ES-I3 (cell line): ENCODE measurements at regions not wholly inside any gene's neighbourhood (a gene's known extent, or its start where the extent isn't known, plus 50 kb on each side); places are given as distances from the start of the nearest gene placed in this dataset.

Experiments
- H3K36me3 ChIP-seq: 2 replicates; pipeline ENCODE4 v1.6.1; 2013; ENCODE audit warnings: mild to moderate bottlenecking, low read length, control low read depth, moderate library complexity; ENCODE audit not compliant: insufficient read depth
- H3K4me1 ChIP-seq: 2 replicates; pipeline ENCODE4 v1.6.1; 2013; ENCODE audit warnings: mild to moderate bottlenecking, control low read depth, low read length; ENCODE audit not compliant: insufficient read depth
- H3K9ac ChIP-seq: 2 replicates; pipeline ENCODE4 v1.6.1; 2013; ENCODE audit warnings: low read depth, mild to moderate bottlenecking, low read length, moderate library complexity
- H3K9me3 ChIP-seq: 2 replicates; pipeline ENCODE4 v1.6.1; 2013; ENCODE audit warnings: mild to moderate bottlenecking, low read length, moderate library complexity; ENCODE audit not compliant: control insufficient read depth, insufficient read depth

- no peaks in the 10 kb centered on the region for H3K4me1 ChIP-seq
- H3K9me3 ChIP-seq = no peaks in the 10 kb centered on the region
- no peaks in the 10 kb centered on the region for H3K36me3 ChIP-seq
- no peak overlapping the region for H3K9ac ChIP-seq
Measured at GRCh38 chr13:37450276-37450675, 148.3 kb downstream of the POSTN start.

DNA sequence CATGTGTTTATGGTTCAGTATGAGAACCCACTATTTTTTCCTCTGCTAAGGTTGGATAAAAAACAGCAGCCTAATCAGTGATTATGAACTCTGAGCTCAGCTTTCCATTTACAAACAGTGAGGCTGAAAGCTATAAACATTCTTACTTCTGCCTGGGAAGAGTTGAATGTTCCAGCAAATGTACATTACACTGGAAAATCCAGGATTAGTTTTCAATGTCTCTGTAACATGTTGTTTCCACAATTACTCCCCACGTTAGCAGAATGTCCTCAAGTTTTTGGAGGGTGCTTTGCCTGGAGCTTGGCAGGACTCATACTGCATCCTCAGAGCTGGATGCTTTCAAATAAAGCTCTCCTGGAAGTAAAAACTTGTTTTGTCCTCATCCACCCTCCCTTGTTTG lies 150.4 kb downstream of the POSTN start:
- no peaks in the 10 kb centered on the region for H3K4me1 ChIP-seq
- no peak overlapping the region for H3K9ac ChIP-seq
- H3K9me3 ChIP-seq = no peaks in the 10 kb centered on the region
- H3K36me3 ChIP-seq = no peaks in the 10 kb centered on the region

- Histone ChIP-seq H3K4me1 (no peaks in the 10 kb centered on the region), H3K9me3 (no peaks in the 10 kb centered on the region), H3K9ac (no peak overlapping the region)
Measured at GRCh38 chr13:37446503-37446902, 152.1 kb downstream of the POSTN start.

DNA sequence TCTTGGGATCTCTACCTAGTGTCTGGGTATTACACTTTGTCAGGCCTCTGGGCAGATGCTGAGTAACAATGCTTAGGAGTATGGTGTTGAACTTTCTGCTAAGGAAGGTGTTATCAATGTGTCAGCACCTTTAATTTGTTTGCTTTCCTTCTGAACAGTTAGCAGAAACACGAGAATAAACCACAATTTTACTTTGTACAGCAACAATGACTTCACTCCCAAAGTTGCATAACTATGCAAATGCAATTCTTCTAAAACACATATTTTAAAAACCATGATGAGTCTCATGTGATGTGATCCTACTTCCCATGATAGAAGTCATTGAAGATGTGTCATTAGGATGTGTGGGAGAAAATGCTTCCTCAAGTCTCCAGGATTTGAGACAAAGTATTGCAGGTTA lies 155.0 kb downstream of the POSTN start:
- Histone ChIP-seq H3K4me1 (no peaks in the 10 kb centered on the region), H3K36me3 (no peaks in the 10 kb centered on the region), H3K9ac (no peak overlapping the region), H3K9me3 (no peaks in the 10 kb centered on the region)

More at GRCh38 chr13:37446503-37446902, 152.1 kb downstream of the POSTN start:
- no peaks in the 10 kb centered on the region for H3K36me3 ChIP-seq

GRCh38 chr13:37442996-37443395 lies 155.6 kb downstream of the POSTN start:
- H3K36me3 ChIP-seq = no peaks in the 10 kb centered on the region
- H3K9me3 ChIP-seq = no peaks in the 10 kb centered on the region
- no peaks in the 10 kb centered on the region for H3K4me1 ChIP-seq
- no peak overlapping the region for H3K9ac ChIP-seq

GRCh38 chr13:37435881-37436280 lies 162.7 kb downstream of the POSTN start:
- H3K9ac ChIP-seq = no peak overlapping the region
- H3K36me3 ChIP-seq = no peaks in the 10 kb centered on the region
- no peaks in the 10 kb centered on the region for H3K9me3 ChIP-seq
- H3K4me1 ChIP-seq = no peaks in the 10 kb centered on the region

DNA sequence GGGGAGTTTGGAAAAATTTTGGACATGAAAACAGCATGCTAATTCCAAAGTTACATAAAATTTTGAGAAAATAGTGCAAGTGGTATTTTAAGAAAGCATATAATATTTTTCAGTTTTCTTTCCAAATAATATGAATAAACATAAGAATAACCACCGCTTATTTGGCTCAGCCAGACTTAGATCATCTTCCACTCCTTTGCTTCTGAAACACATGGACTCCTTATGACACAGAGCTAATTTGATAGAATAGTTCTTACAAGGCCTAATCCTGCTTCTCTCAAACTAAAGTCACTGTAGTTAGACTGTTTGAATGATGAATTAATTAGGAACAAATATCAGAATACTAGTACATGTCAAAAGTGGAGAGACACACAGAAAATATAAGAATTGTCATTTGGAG lies 165.5 kb downstream of the POSTN start:
- Histone ChIP-seq H3K4me1 (no peaks in the 10 kb centered on the region), H3K9ac (no peak overlapping the region), H3K9me3 (no peaks in the 10 kb centered on the region), H3K36me3 (no peaks in the 10 kb centered on the region)

GRCh38 chr13:37429976-37430375 lies 168.6 kb downstream of the POSTN start:
- H3K4me1 ChIP-seq = no peaks in the 10 kb centered on the region
- no peak overlapping the region for H3K9ac ChIP-seq
- H3K36me3 ChIP-seq = no peaks in the 10 kb centered on the region
- H3K9me3 ChIP-seq = no peaks in the 10 kb centered on the region

DNA sequence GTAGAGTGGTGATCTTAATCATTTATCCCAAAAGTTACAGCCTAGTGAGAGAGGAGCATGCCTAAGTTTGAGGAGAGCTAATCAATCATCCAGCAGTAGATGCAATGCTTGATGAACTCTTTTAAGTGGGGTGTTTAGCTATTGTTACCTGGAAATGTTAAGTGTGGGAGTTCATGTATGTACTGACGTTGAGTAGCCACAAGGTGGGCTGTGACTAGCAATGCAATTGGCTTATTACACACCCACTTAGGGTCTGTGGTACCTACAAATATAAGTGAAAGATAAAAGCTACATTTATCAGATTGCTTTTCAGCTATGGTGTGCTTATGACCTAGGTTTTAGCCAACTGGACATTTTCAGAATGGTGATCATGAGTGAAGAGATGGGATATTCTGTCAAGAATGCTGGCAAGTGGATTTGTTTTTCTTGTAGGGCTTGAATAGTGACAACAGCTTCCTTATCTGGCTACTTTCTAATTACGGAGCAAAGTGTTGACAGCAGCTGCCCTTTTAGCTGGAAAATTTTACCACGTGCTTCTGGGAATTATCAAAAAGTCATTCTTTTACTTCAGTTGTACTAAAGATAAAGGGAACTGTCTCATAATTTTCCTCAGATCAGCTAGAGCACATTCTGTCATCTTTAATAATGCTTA lies 170.6 kb downstream of the POSTN start:
- no peaks in the 10 kb centered on the region for H3K36me3 ChIP-seq
- H3K9ac ChIP-seq = no peak overlapping the region
- H3K9me3 ChIP-seq = no peaks in the 10 kb centered on the region
- no peaks in the 10 kb centered on the region for H3K4me1 ChIP-seq

DNA sequence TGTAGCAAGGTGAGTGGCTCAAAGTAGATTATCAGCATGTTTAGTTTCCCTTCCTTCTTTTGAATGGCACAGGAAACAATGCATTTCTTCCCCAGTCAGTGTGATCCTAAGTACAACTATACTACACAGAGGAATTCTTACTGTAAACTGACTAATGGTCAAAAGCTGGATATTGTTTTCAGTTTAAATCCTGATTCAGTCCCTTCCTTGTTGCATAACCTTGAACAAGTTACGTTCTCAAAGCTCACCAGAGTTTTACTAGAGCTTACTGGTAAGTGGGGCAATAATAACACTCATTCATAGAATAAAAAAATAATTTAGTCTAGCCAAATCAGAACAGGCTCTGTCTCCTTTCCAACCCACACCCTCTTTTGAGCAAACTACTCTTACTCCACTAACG lies 180.1 kb downstream of the POSTN start:
- no peaks in the 10 kb centered on the region for H3K9me3 ChIP-seq
- no peaks in the 10 kb centered on the region for H3K36me3 ChIP-seq
- H3K9ac ChIP-seq = no peak overlapping the region
- H3K4me1 ChIP-seq = no peaks in the 10 kb centered on the region; the same call in 1 of the 2 replicates

DNA sequence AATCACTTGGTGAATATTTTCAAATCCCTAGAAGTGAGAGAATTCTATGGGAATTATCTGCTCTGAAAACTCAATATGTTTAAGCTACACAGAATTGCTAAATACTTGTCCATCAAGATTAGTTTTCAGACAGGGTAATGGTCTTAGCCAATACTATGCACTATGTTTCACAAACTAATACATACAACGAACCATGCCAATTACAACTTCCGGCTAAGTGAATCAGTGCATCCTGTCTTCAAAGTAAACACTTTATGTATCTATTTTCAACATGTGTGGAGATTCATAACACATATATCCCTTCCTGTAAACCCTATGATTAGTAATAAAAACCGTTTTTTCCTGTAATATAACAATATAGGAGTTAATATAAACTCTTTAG lies 181.5 kb downstream of the POSTN start:
- Histone ChIP-seq H3K4me1 (no peaks in the 10 kb centered on the region; the same call in 1 of the 2 replicates), H3K9ac (no peak overlapping the region), H3K36me3 (no peaks in the 10 kb centered on the region), H3K9me3 (no peaks in the 10 kb centered on the region)

GRCh38 chr13:37416291-37417059 lies 182.1 kb downstream of the POSTN start:
- no peaks in the 10 kb centered on the region for H3K9me3 ChIP-seq
- no peaks in the 10 kb centered on the region; the same call in 1 of the 2 replicates for H3K4me1 ChIP-seq
- H3K9ac ChIP-seq = no peak overlapping the region
- H3K36me3 ChIP-seq = no peaks in the 10 kb centered on the region

- H3K4me1 ChIP-seq = no peaks in the 10 kb centered on the region; the same call in 1 of the 2 replicates
- no peaks in the 10 kb centered on the region for H3K36me3 ChIP-seq
- H3K9me3 ChIP-seq = no peaks in the 10 kb centered on the region
- no peak overlapping the region for H3K9ac ChIP-seq
Measured at GRCh38 chr13:37413161-37413560, 185.4 kb downstream of the POSTN start.

GRCh38 chr13:37412241-37412921 lies 186.2 kb downstream of the POSTN start:
- no peaks in the 10 kb centered on the region for H3K9me3 ChIP-seq
- no peaks in the 10 kb centered on the region; the same call in 1 of the 2 replicates for H3K4me1 ChIP-seq
- H3K9ac ChIP-seq = no peak overlapping the region
- H3K36me3 ChIP-seq = no peaks in the 10 kb centered on the region

GRCh38 chr13:37410316-37410715 lies 188.3 kb downstream of the POSTN start:
- Histone ChIP-seq H3K36me3 (no peaks in the 10 kb centered on the region), H3K9ac (no peak overlapping the region), H3K9me3 (no peaks in the 10 kb centered on the region), H3K4me1 (no peaks in the 10 kb centered on the region)
